Activated B cell treated with CpG ODN at 0.5 μM for 24 hours (primary cell): ENCODE measurements at regions not wholly inside any gene's neighbourhood (a gene's known extent, or its start where the extent isn't known, plus 50 kb on each side); places are given as distances from the start of the nearest gene placed in this dataset.

Experiments
- ATAC-seq: fragments of 200-7000 bp; cut with Tn5 transposase; one replicate; pipeline ENCODE4 v1.10.0; 2021; ENCODE audit warnings: low read depth, mild to moderate bottlenecking, moderate library complexity
- CTCF ChIA-PET: fragments of 350-600 bp; sonication (Branson Sonifier 250); formaldehyde crosslinking; loops from one replicate; lab custom pipeline; 2021; ENCODE audit warnings: antibody characterized with exemption; lab: Charles Lee
- POLR2A ChIA-PET: fragments of 350-600 bp; sonication (Branson Sonifier 250); formaldehyde crosslinking; loops from one replicate; lab custom pipeline; 2021; ENCODE audit warnings: antibody characterized with exemption; lab: Charles Lee
- DNase-seq: peaks from one replicate; pipeline ENCODE4 v3.0.0; 2022
- H3K27ac Mint-ChIP-seq: one replicate; pipeline ENCODE4 v1.8.0; 2020; ENCODE audit warnings: mixed read lengths
- H3K27me3 Mint-ChIP-seq: one replicate; pipeline ENCODE4 v1.8.0; 2021; ENCODE audit warnings: mixed read lengths
- H3K36me3 Mint-ChIP-seq: one replicate; pipeline ENCODE4 v1.8.0; 2021; ENCODE audit warnings: low read depth, mixed read lengths
- H3K4me1 Mint-ChIP-seq: one replicate; pipeline ENCODE4 v1.8.0; 2021; ENCODE audit warnings: mixed read lengths
- H3K4me3 Mint-ChIP-seq: one replicate; pipeline ENCODE4 v1.8.0; 2020; ENCODE audit warnings: mild to moderate bottlenecking, mixed read lengths
- H3K9me3 Mint-ChIP-seq: one replicate; pipeline ENCODE4 v1.8.0; 2020; ENCODE audit warnings: mixed read lengths
- CTCF ChIP-seq: fragments of 200-600 bp; IDR thresholded peaks from one replicate; pipeline ENCODE4 v1.8.0; 2022; ENCODE audit warnings: antibody characterized with exemption, mild to moderate bottlenecking
- intact Hi-C: fragments of 100-400 bp; cut with micrococcal nuclease; formaldehyde crosslinking; loops from one replicate; pipeline ENCODE4 v1.15.1; 2024

- Mint-ChIP-seq H3K27me3 (no peaks in the 10 kb centered on the region), H3K27ac (no peak overlapping the region), H3K4me3 (no peak overlapping the region), H3K4me1 (no peaks in the 10 kb centered on the region), H3K36me3 (no peaks in the 10 kb centered on the region), H3K9me3 (no peaks in the 10 kb centered on the region)
- TF ChIP-seq CTCF, result no peak
- intact Hi-C loops, result no loop called here
- ChIA-PET CTCF (no interaction called here), POLR2A (no interaction called here)
- DNase-seq (no peak), ATAC-seq (no peak)
Measured at GRCh38 chr11:80841675-80842074, 1400.8 kb upstream of the TENM4 start.

GRCh38 chr11:80838153-80838552 is 1397.3 kb upstream of the TENM4 start:
- DNase-seq (no peak), ATAC-seq (no peak)
- CTCF ChIA-PET, result interaction anchor here (1.1 kb wide), 1 partner anchor 11 kb away, joined by 4 read pairs; no protein-coding TSS in a partner anchor
- intact Hi-C loops, result no loop called here
- Mint-ChIP-seq H3K27me3 (no peaks in the 10 kb centered on the region), H3K4me1 (no peaks in the 10 kb centered on the region), H3K4me3 (no peak overlapping the region), H3K9me3 (no peaks in the 10 kb centered on the region), H3K27ac (no peak overlapping the region), H3K36me3 (no peaks in the 10 kb centered on the region)
- no peak for TF ChIP-seq CTCF
- POLR2A ChIA-PET, result no interaction called here

- ATAC-seq (no peak), DNase-seq (no peak)
- H3K27ac Mint-ChIP-seq, result no peak overlapping the region
- no peaks in the 10 kb centered on the region for H3K36me3 Mint-ChIP-seq
- H3K4me3 Mint-ChIP-seq, result no peak overlapping the region
- CTCF ChIA-PET, result no interaction called here
- POLR2A ChIA-PET, result no interaction called here
- no peaks in the 10 kb centered on the region for H3K27me3 Mint-ChIP-seq
- intact Hi-C loops, result no loop called here
- no peaks in the 10 kb centered on the region for H3K4me1 Mint-ChIP-seq
- no peaks in the 10 kb centered on the region for H3K9me3 Mint-ChIP-seq
- no peak for TF ChIP-seq CTCF
Measured at GRCh38 chr11:80837051-80837450, 1396.2 kb upstream of the TENM4 start.

GRCh38 chr11:80831374-80831773 is 1390.5 kb upstream of the TENM4 start:
- DNase-seq, result no peak
- ATAC-seq, result no peak
- intact Hi-C loops, result no loop called here
- Mint-ChIP-seq H3K36me3 (no peaks in the 10 kb centered on the region), H3K27me3 (no peaks in the 10 kb centered on the region), H3K27ac (no peak overlapping the region), H3K9me3 (no peaks in the 10 kb centered on the region), H3K4me3 (no peak overlapping the region), H3K4me1 (no peaks in the 10 kb centered on the region)
- TF ChIP-seq CTCF, result no peak
- CTCF ChIA-PET, result no interaction called here
- POLR2A ChIA-PET, result no interaction called here

- no peak for TF ChIP-seq CTCF
- intact Hi-C loops, result no loop called here
- ChIA-PET CTCF (interaction anchor here (1.0 kb wide), 1 partner anchor 10 kb away, joined by 4 read pairs; no protein-coding TSS in a partner anchor), POLR2A (no interaction called here)
- H3K4me3 Mint-ChIP-seq, result no peak overlapping the region
- DNase-seq, result no peak
- H3K27me3 Mint-ChIP-seq, result no peaks in the 10 kb centered on the region
- no peaks in the 10 kb centered on the region for H3K9me3 Mint-ChIP-seq
- no peak overlapping the region for H3K27ac Mint-ChIP-seq
- ATAC-seq, result no peak
- H3K36me3 Mint-ChIP-seq, result no peaks in the 10 kb centered on the region
- no peaks in the 10 kb centered on the region for H3K4me1 Mint-ChIP-seq
Measured at GRCh38 chr11:80827781-80828180, 1387.0 kb upstream of the TENM4 start.
